A673 (cell line): ENCODE measurements at regions not wholly inside any gene's neighbourhood (a gene's known extent, or its start where the extent isn't known, plus 50 kb on each side); places are given as distances from the start of the nearest gene placed in this dataset.
"Not testable (repeated sequence)": the region's sequence is repeated elsewhere in the genome, so short reads cannot be mapped to it uniquely, and the experiment has no call there.

Experiments used
- BruUV-seq: library from RNA; stranded (reverse); fragments of 400-500 nt; replicated peaks from 2 replicates; lab custom pipeline; 2021; lab: Mats Ljungman, UMichigan
- CTCF ChIA-PET: fragments of 300-600 bp; sonication (Branson Sonifier 250); formaldehyde crosslinking; loops from one replicate; lab custom pipeline; 2022; ENCODE audit warnings: antibody characterized with exemption; lab: Charles Lee
- POLR2A ChIA-PET: fragments of 300-600 bp; sonication (Branson Sonifier 250); formaldehyde crosslinking; loops from one replicate; lab custom pipeline; 2022; ENCODE audit warnings: antibody characterized with exemption; ENCODE audit not compliant: low non-redundant PET; lab: Charles Lee
- DNase-seq: peaks from one replicate; pipeline ENCODE4 v3.0.0-alpha.2; 2015; ENCODE audit warnings: low spot score
- H3K27ac ChIP-seq: fragments of 200-600 bp; sonication (generic); 2 replicates; pipeline ENCODE4 v1.5.1; 2016; ENCODE audit warnings: mixed run types, low read depth, mild to moderate bottlenecking, mixed read lengths, antibody characterized with exemption, low read length; ENCODE audit not compliant: poor library complexity, severe bottlenecking
- H3K27me3 ChIP-seq: fragments of 200-600 bp; sonication (generic); replicated peaks from 2 replicates; pipeline ENCODE4 v1.6.1; 2017; ENCODE audit warnings: mixed run types, low read depth, mild to moderate bottlenecking, mixed read lengths, antibody characterized with exemption, low read length; ENCODE audit not compliant: insufficient read depth, poor library complexity
- H3K36me3 ChIP-seq: fragments of 200-600 bp; sonication (generic); 2 replicates; pipeline ENCODE4 v1.6.1; 2016; ENCODE audit warnings: mixed run types, mild to moderate bottlenecking, mixed read lengths, antibody characterized with exemption, low read length; ENCODE audit not compliant: insufficient read depth, poor library complexity, severe bottlenecking
- H3K4me1 ChIP-seq: fragments of 200-600 bp; sonication (generic); 2 replicates; pipeline ENCODE4 v1.6.1; 2017; ENCODE audit warnings: mixed run types, mild to moderate bottlenecking, mixed read lengths, antibody characterized with exemption, low read length; ENCODE audit not compliant: insufficient read depth, poor library complexity, severe bottlenecking
- H3K4me3 ChIP-seq: fragments of 200-600 bp; sonication (generic); 2 replicates; pipeline ENCODE4 v1.5.1; 2016; ENCODE audit warnings: low read depth, mixed run types, mild to moderate bottlenecking, mixed read lengths, low read length; ENCODE audit not compliant: poor library complexity, severe bottlenecking
- H3K9me3 ChIP-seq: fragments of 200-600 bp; sonication (generic); 2 replicates; pipeline ENCODE4 v1.6.1; 2016; ENCODE audit warnings: mixed run types, low read depth, mild to moderate bottlenecking, mixed read lengths, antibody characterized with exemption, low read length; ENCODE audit not compliant: poor library complexity, severe bottlenecking
- CTCF ChIP-seq: fragments of 300-800, 200-600 bp; sonication (generic); conservative IDR thresholded peaks from 2 replicates; pipeline ENCODE4 v1.5.1; 2017; ENCODE audit warnings: low read depth, mild to moderate bottlenecking, antibody characterized with exemption, low read length, moderate library complexity, mixed read lengths
- EZH2 ChIP-seq: fragments of 200-600 bp; sonication (generic); IDR thresholded peaks from 2 replicates; pipeline ENCODE4 v1.6.1; 2017; ENCODE audit warnings: borderline replicate concordance, low read depth, mild to moderate bottlenecking, mixed read lengths, antibody characterized with exemption, low read length; ENCODE audit not compliant: poor library complexity, severe bottlenecking
- intact Hi-C: fragments of 100-400 bp; cut with micrococcal nuclease; formaldehyde crosslinking; loops from one replicate; pipeline ENCODE4 v1.10.0; 2022; ENCODE audit not compliant: unreplicated experiment

GRCh38 chr10:123359539-123359938, 205.3 kb downstream of the BUB3 start:
- Histone ChIP-seq H3K36me3 (no peaks in the 10 kb centered on the region), H3K27me3 (no peaks in the 10 kb centered on the region), H3K9me3 (no peaks in the 10 kb centered on the region), H3K4me3 (no peak overlapping the region), H3K4me1 (no peaks in the 10 kb centered on the region), H3K27ac (no peak overlapping the region)
- TF ChIP-seq EZH2 (no peak), CTCF (no peak)
- intact Hi-C loops: no loop called here
- DNase-seq: no peak
- ChIA-PET POLR2A (no interaction called here), CTCF (no interaction called here)
- BruUV-seq: no TSS peak

DNA sequence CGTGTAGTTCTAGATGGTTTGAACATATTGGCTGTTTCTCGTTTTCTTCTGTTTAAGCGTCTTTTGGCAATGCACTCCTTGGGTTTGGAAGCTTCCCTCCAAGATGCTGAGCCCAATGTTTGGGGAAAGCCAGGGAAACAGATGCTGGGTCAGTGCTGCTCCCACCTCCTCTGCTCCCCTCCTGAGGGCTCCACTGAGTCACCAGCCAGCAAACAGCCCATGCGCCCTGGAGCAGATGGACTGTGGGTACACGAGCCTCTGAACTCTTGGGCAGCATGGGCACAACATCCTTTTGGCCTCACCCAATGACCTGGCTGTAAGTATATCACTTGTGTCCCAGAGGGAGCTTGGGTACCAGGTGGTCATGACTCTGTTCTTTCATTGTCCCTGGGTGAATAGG, 207.6 kb downstream of the BUB3 start:
- Histone ChIP-seq H3K27ac (no peak overlapping the region), H3K4me1 (no peaks in the 10 kb centered on the region), H3K36me3 (no peaks in the 10 kb centered on the region), H3K9me3 (no peaks in the 10 kb centered on the region), H3K27me3 (no peaks in the 10 kb centered on the region), H3K4me3 (no peak overlapping the region)
- ChIA-PET CTCF (no interaction called here), POLR2A (no interaction called here)
- no peak for TF ChIP-seq CTCF
- no peak for TF ChIP-seq EZH2
- no TSS peak for BruUV-seq
- no peak for DNase-seq
- intact Hi-C loops: no loop called here

GRCh38 chr10:123367195-123367594, 213.0 kb downstream of the BUB3 start:
- ChIA-PET CTCF (no interaction called here), POLR2A (no interaction called here)
- H3K4me3 ChIP-seq: no peak overlapping the region
- intact Hi-C loops: no loop called here
- BruUV-seq: no TSS peak
- H3K4me1 ChIP-seq: no peaks in the 10 kb centered on the region
- no peaks in the 10 kb centered on the region for H3K36me3 ChIP-seq
- no peak for TF ChIP-seq CTCF
- TF ChIP-seq EZH2: no peak
- no peaks in the 10 kb centered on the region for H3K9me3 ChIP-seq
- H3K27me3 ChIP-seq: no peaks in the 10 kb centered on the region
- DNase-seq: no peak
- no peak overlapping the region for H3K27ac ChIP-seq

DNA sequence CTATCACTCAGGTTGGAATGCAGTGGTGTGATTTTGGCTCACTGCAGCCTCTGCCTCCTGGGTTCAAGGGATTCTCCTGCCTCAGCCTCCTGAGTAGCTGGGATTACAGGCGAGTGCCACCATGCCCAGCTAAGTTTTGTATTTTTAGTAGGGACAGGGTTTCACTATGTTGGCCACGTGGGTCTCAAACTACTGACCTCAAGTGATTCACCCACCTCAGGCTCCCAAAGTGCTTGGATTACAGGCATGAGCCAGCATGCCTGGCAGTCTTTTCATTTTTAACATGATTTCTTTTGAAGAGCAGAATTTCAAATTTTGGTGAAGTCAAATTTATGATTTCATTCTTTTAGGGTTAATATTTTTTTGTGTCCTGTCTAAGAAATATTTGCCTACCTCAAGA, 217.4 kb downstream of the BUB3 start:
- H3K27ac ChIP-seq, H3K4me3 ChIP-seq, intact Hi-C loops, H3K4me1 ChIP-seq, H3K9me3 ChIP-seq, DNase-seq, CTCF ChIA-PET, POLR2A ChIA-PET, H3K36me3 ChIP-seq, BruUV-seq, H3K27me3 ChIP-seq: not testable (repeated sequence)
